ENCODE measurements at regions not wholly inside any gene's neighbourhood (a gene's known extent, or its start where the extent isn't known, plus 50 kb on each side); places are given as distances from the start of the nearest gene placed in this dataset.
"Not testable (repeated sequence)": the region's sequence is repeated elsewhere in the genome, so short reads cannot be mapped to it uniquely, and the experiment has no call there.

DNA sequence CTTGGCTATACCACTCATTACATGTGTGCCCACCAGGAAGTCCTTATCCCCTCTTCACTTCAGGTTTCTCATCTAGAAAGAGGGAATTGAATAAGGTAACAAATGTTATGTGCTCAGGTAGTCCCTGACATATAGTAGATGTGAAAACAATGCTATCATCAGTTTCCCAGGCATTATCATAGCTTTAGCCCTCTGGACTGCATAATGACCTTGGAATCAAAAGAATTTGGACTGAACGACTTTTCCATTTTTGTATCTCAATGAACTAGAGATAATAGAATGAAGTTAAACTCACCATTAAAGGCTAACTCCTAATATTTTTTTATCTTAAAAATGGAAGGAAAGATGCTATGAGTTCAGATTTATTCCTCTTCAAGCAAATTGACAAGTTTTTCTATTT lies 304.1 kb upstream of the USP24 start:
- peaks cover 2% of the 10 kb centered on the region for H3K27me3 ChIP-seq (ENCODE audit: insufficient read depth, low read length)
- no peak overlapping the region for H2AFZ ChIP-seq (ENCODE audit: low read depth, low read length)
- no peaks in the 10 kb centered on the region for H3K4me1 ChIP-seq (ENCODE audit: insufficient read depth, low read length)
- no peaks in the 10 kb centered on the region for H3K9me3 ChIP-seq (ENCODE audit: low read length)
- H3K4me3 ChIP-seq (ENCODE audit: low read length) = no peak overlapping the region
- H3K36me3 ChIP-seq (ENCODE audit: insufficient read depth, low read length) = no peaks in the 10 kb centered on the region

DNA sequence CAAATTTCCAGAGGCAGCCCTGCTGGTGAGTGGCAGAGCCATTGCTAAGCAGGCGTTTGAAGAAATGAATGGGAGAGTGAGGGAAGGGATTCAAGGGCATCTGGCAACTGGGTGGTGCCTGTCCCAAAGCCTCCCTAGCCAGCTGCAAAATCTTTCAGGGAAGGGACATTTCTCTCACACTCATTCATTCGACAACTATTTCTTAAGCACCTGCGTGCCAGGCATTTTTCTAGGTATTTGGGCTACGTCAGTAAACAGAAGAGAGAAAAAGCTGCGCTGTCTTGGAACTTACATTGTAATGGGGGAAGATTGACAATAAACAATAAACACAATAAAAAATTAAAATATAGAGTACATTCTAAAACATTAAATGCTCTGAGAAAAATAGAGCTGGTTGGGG lies 301.9 kb upstream of the USP24 start:
- H3K27me3 ChIP-seq (ENCODE audit: insufficient read depth, low read length) = peaks cover 2% of the 10 kb centered on the region
- H2AFZ ChIP-seq (ENCODE audit: low read depth, low read length) = no peak overlapping the region
- H3K9me3 ChIP-seq (ENCODE audit: low read length) = no peaks in the 10 kb centered on the region
- H3K4me1 ChIP-seq (ENCODE audit: insufficient read depth, low read length) = no peaks in the 10 kb centered on the region
- no peaks in the 10 kb centered on the region for H3K36me3 ChIP-seq (ENCODE audit: insufficient read depth, low read length)
- H3K4me3 ChIP-seq (ENCODE audit: low read length) = no peak overlapping the region

DNA sequence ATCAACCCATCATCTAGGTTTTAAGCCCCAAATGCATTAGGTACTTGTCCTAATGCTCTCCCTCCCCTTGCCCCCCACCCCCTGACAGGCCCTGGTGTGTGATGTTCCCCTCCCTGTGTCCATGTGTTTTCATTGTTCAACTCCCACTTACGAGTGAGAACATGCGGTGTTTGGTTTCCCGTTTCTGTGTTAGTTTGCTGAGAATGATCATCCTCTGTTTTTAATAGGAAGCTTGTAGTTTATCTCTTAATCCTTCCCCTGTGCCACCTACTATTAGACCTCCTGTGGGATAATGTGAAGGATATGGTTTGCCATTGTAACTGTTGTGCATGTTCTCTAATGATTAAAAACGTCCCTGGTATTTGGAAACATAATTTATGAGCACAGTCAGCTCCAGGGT lies 299.4 kb upstream of the USP24 start:
- H3K9me3 ChIP-seq (ENCODE audit: low read length); H2AFZ ChIP-seq (ENCODE audit: low read depth, low read length); H3K4me1 ChIP-seq (ENCODE audit: insufficient read depth, low read length); H3K4me3 ChIP-seq (ENCODE audit: low read length); H3K27me3 ChIP-seq (ENCODE audit: insufficient read depth, low read length); H3K36me3 ChIP-seq (ENCODE audit: insufficient read depth, low read length): not testable (repeated sequence)

- no peaks in the 10 kb centered on the region for H3K36me3 ChIP-seq (ENCODE audit: insufficient read depth, low read length)
These were observed 297.3 kb upstream of the USP24 start for GRCh38 chr1:55512466-55512865.

GRCh38 chr1:55507578-55507931 lies 292.4 kb upstream of the USP24 start:
- H3K9me3 ChIP-seq (ENCODE audit: low read length) = no peaks in the 10 kb centered on the region
- no peaks in the 10 kb centered on the region for H3K36me3 ChIP-seq (ENCODE audit: insufficient read depth, low read length)
- no peak overlapping the region for H2AFZ ChIP-seq (ENCODE audit: low read depth, low read length)
- peaks cover 4% of the 10 kb centered on the region for H3K27me3 ChIP-seq (ENCODE audit: insufficient read depth, low read length)
- no peaks in the 10 kb centered on the region for H3K4me1 ChIP-seq (ENCODE audit: insufficient read depth, low read length)
- H3K4me3 ChIP-seq (ENCODE audit: low read length) = no peak overlapping the region

More at GRCh38 chr1:55512466-55512865, 297.3 kb upstream of the USP24 start:
- Histone ChIP-seq H2AFZ (ENCODE audit: low read depth, low read length) (no peak overlapping the region), H3K9me3 (ENCODE audit: low read length) (no peaks in the 10 kb centered on the region), H3K4me1 (ENCODE audit: insufficient read depth, low read length) (no peaks in the 10 kb centered on the region), H3K4me3 (ENCODE audit: low read length) (no peak overlapping the region), H3K27me3 (ENCODE audit: insufficient read depth, low read length) (peaks cover under 1% of the 10 kb centered on the region)

DNA sequence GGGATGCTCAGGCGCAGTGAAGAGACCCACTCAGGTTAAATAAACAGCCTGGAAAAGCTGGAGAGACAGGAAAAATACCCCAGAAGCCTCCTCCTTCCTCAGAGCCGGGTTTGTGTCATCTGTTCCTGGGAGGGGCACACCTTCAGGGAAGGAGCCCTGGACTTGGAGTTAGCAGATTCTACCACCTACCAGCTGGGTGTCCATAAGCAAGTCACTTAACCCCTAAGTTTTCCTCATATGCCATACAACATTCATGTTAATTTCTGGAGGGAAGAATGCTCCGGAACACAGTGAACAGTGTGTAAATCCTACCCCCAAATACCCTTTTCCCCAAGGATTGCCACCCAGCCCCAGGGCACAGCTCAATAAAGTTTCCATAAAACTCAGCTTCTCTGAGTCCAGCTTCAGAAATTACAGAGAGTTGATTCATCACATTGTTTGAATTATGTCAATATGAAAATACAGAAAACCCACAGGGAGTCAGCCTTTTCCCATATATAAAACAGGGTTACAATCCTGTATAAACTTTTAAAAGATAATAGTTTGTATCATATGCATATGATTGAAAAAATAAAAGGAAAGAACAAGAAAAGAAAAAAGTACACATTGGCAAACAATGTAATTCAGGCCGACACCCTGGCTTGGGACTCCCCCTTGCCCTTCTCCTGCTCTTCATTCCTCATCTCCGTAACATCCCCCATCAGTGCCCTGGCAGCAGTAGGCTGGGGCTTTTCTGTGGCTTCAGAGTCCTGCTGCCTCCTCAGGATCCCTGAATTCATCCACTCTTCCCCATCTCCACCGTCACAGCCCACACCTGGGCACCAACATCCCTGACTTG lies 291.8 kb upstream of the USP24 start:
- H3K27me3 ChIP-seq (ENCODE audit: insufficient read depth, low read length) = peaks cover 4% of the 10 kb centered on the region
- H3K9me3 ChIP-seq (ENCODE audit: low read length) = no peaks in the 10 kb centered on the region
- no peaks in the 10 kb centered on the region for H3K36me3 ChIP-seq (ENCODE audit: insufficient read depth, low read length)
- no peaks in the 10 kb centered on the region for H3K4me1 ChIP-seq (ENCODE audit: insufficient read depth, low read length)
- no peak overlapping the region for H2AFZ ChIP-seq (ENCODE audit: low read depth, low read length)
- H3K4me3 ChIP-seq (ENCODE audit: low read length) = no peak overlapping the region

DNA sequence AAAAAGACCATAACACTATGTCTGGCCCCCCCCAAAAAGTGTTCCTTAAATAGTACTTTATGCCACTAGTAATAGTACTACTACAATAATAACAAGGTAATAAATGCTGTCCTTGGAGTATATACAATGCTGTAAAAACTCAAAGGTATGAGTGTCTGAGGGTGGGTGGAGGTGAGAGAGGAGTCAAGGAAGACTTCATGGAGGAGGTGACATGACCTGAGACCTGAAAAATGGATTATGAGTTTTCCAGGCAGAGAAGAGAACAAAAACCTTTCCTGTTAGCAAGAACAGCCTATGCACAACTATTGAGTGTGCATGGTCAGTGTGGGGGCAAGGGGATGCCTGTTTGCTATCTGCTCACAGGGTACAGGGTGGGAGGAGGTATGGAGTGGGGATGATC lies 290.2 kb upstream of the USP24 start:
- no peaks in the 10 kb centered on the region for H3K36me3 ChIP-seq (ENCODE audit: insufficient read depth, low read length)

DNA sequence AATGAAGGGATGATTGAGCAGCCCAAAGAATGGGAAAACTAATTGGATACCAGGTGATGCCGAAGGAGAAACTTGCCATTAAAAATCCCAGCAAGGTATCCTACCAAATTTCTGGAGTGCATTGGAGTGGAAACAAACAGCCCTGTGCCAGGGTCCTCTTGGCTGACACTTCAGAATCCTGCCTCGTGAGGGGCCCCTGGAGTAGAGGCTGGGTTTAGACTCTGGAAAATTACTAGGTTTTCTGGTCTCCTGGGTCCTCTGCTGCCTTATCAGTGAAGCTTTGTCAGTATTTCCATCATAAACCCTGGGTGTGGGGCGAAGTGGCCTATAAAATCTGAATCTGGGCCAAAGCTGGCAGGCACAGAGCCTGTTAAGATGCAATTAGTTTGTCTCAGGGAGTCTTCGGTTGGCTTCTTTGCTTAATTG lies 289.2 kb upstream of the USP24 start:
- Histone ChIP-seq H3K9me3 (ENCODE audit: low read length) (no peaks in the 10 kb centered on the region), H3K4me1 (ENCODE audit: insufficient read depth, low read length) (no peaks in the 10 kb centered on the region), H3K27me3 (ENCODE audit: insufficient read depth, low read length) (peaks cover 4% of the 10 kb centered on the region), H2AFZ (ENCODE audit: low read depth, low read length) (no peak overlapping the region), H3K36me3 (ENCODE audit: insufficient read depth, low read length) (no peaks in the 10 kb centered on the region), H3K4me3 (ENCODE audit: low read length) (no peak overlapping the region)

More for the DNA sequence above, 290.2 kb upstream of the USP24 start:
- Histone ChIP-seq H3K9me3 (ENCODE audit: low read length) (no peaks in the 10 kb centered on the region), H3K4me1 (ENCODE audit: insufficient read depth, low read length) (no peaks in the 10 kb centered on the region), H2AFZ (ENCODE audit: low read depth, low read length) (no peak overlapping the region), H3K27me3 (ENCODE audit: insufficient read depth, low read length) (peaks cover 4% of the 10 kb centered on the region), H3K4me3 (ENCODE audit: low read length) (no peak overlapping the region)

- Histone ChIP-seq H3K27me3 (ENCODE audit: insufficient read depth, low read length) (peaks cover 4% of the 10 kb centered on the region), H3K36me3 (ENCODE audit: insufficient read depth, low read length) (no peaks in the 10 kb centered on the region), H3K9me3 (ENCODE audit: low read length) (no peaks in the 10 kb centered on the region), H2AFZ (ENCODE audit: low read depth, low read length) (no peak overlapping the region), H3K4me1 (ENCODE audit: insufficient read depth, low read length) (no peaks in the 10 kb centered on the region), H3K4me3 (ENCODE audit: low read length) (no peak overlapping the region)
These were observed 288.6 kb upstream of the USP24 start for GRCh38 chr1:55503663-55504305.

- no peaks in the 10 kb centered on the region for H3K27me3 ChIP-seq (ENCODE audit: insufficient read depth, low read length)
- no peak overlapping the region for H2AFZ ChIP-seq (ENCODE audit: low read depth, low read length)
- H3K4me1 ChIP-seq (ENCODE audit: insufficient read depth, low read length) = no peaks in the 10 kb centered on the region
- H3K9me3 ChIP-seq (ENCODE audit: low read length) = no peaks in the 10 kb centered on the region
- no peaks in the 10 kb centered on the region for H3K36me3 ChIP-seq (ENCODE audit: insufficient read depth, low read length)
- no peak overlapping the region for H3K4me3 ChIP-seq (ENCODE audit: low read length)
These were observed 285.4 kb upstream of the USP24 start for GRCh38 chr1:55500601-55501000.

GRCh38 chr1:55490547-55490946 lies 275.4 kb upstream of the USP24 start:
- no peak overlapping the region for H2AFZ ChIP-seq (ENCODE audit: low read depth, low read length)
- H3K4me3 ChIP-seq (ENCODE audit: low read length) = no peak overlapping the region
- no peaks in the 10 kb centered on the region for H3K4me1 ChIP-seq (ENCODE audit: insufficient read depth, low read length)
- no peaks in the 10 kb centered on the region for H3K36me3 ChIP-seq (ENCODE audit: insufficient read depth, low read length)
- H3K9me3 ChIP-seq (ENCODE audit: low read length) = no peaks in the 10 kb centered on the region
- no peaks in the 10 kb centered on the region for H3K27me3 ChIP-seq (ENCODE audit: insufficient read depth, low read length)

GRCh38 chr1:55484173-55484572 lies 269.0 kb upstream of the USP24 start:
- Histone ChIP-seq H3K4me3 (ENCODE audit: low read length) (no peak overlapping the region), H3K27me3 (ENCODE audit: insufficient read depth, low read length) (no peaks in the 10 kb centered on the region), H3K4me1 (ENCODE audit: insufficient read depth, low read length) (no peaks in the 10 kb centered on the region), H2AFZ (ENCODE audit: low read depth, low read length) (no peak overlapping the region), H3K36me3 (ENCODE audit: insufficient read depth, low read length) (no peaks in the 10 kb centered on the region), H3K9me3 (ENCODE audit: low read length) (no peaks in the 10 kb centered on the region)

DNA sequence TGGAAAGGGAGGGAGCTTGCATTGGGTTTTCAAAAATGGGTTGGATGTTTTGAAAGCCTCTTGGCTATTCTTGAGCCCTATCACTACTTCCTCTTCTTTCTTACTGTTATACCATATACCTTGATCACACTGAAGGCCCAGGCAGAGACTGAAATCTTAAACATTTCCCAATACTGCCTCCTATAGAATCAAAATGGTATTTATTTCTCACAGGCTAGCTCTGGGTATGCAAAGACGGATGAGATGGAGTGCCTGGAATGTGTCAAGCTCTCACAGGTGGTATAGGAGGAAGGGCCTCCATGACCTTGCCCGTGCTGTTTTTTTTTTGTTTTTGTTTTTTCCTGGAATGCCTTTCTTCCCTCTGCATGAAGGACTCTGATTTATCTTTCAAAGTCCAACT lies 268.4 kb upstream of the USP24 start:
- Histone ChIP-seq H2AFZ (ENCODE audit: low read depth, low read length) (no peak overlapping the region), H3K4me1 (ENCODE audit: insufficient read depth, low read length) (no peaks in the 10 kb centered on the region), H3K9me3 (ENCODE audit: low read length) (no peaks in the 10 kb centered on the region), H3K27me3 (ENCODE audit: insufficient read depth, low read length) (no peaks in the 10 kb centered on the region), H3K36me3 (ENCODE audit: insufficient read depth, low read length) (no peaks in the 10 kb centered on the region), H3K4me3 (ENCODE audit: low read length) (no peak overlapping the region)

Measured in neuron (in vitro differentiated cells).